ENCODE measurements at regions not wholly inside any gene's neighbourhood (a gene's known extent, or its start where the extent isn't known, plus 50 kb on each side); places are given as distances from the start of the nearest gene placed in this dataset.

- no peak for DNase-seq (ENCODE audit: low read depth)
Measured at GRCh38 chr10:111452153-111452552, 375.3 kb downstream of the ADRA2A start.

- DNase-seq (ENCODE audit: low read depth): no peak
Measured at GRCh38 chr10:111455776-111456426, 379.1 kb downstream of the ADRA2A start.

- no peak for DNase-seq (ENCODE audit: low read depth)
Measured at GRCh38 chr10:111458256-111458655, 381.4 kb downstream of the ADRA2A start.

- DNase-seq (ENCODE audit: low read depth): no peak
Measured at GRCh38 chr10:111459967-111460366, 383.1 kb downstream of the ADRA2A start.

- no peak for DNase-seq (ENCODE audit: low read depth)
Measured at GRCh38 chr10:111472445-111472844, 395.6 kb downstream of the ADRA2A start.

GRCh38 chr10:111473361-111473760, 396.5 kb downstream of the ADRA2A start:
- no peak for DNase-seq (ENCODE audit: low read depth)

- DNase-seq (ENCODE audit: low read depth): no peak
Measured at GRCh38 chr10:111474786-111475185, 398.0 kb downstream of the ADRA2A start.

- no peak for DNase-seq (ENCODE audit: low read depth)
Measured at GRCh38 chr10:111475720-111476119, 398.9 kb downstream of the ADRA2A start.

- no peak for DNase-seq (ENCODE audit: low read depth)
Measured at GRCh38 chr10:111478651-111479050, 401.8 kb downstream of the ADRA2A start.

GRCh38 chr10:111479966-111480365, 403.1 kb downstream of the ADRA2A start:
- DNase-seq (ENCODE audit: low read depth): no peak

GRCh38 chr10:111481261-111481826, 404.5 kb downstream of the ADRA2A start:
- no peak for DNase-seq (ENCODE audit: low read depth)

- DNase-seq (ENCODE audit: low read depth): no peak
Measured at GRCh38 chr10:111481866-111482265, 405.0 kb downstream of the ADRA2A start.

- no peak for DNase-seq (ENCODE audit: low read depth)
Measured at GRCh38 chr10:111482621-111483216, 405.9 kb downstream of the ADRA2A start.

GRCh38 chr10:111485767-111486166, 408.9 kb downstream of the ADRA2A start:
- DNase-seq (ENCODE audit: low read depth): no peak

- DNase-seq (ENCODE audit: low read depth): no peak
Measured at GRCh38 chr10:111486346-111486745, 409.5 kb downstream of the ADRA2A start.

- DNase-seq (ENCODE audit: low read depth): no peak
Measured at GRCh38 chr10:111488668-111489067, 411.8 kb downstream of the ADRA2A start.

GRCh38 chr10:111491154-111491553, 414.3 kb downstream of the ADRA2A start:
- no peak for DNase-seq (ENCODE audit: low read depth)

GRCh38 chr10:111493024-111493625, 416.3 kb downstream of the ADRA2A start:
- no peak for DNase-seq (ENCODE audit: low read depth)

- no peak for DNase-seq (ENCODE audit: low read depth)
Measured at GRCh38 chr10:111498560-111498959, 421.7 kb downstream of the ADRA2A start.

GRCh38 chr10:111504376-111504775, 427.5 kb downstream of the ADRA2A start:
- DNase-seq (ENCODE audit: low read depth): no peak

GRCh38 chr10:111506266-111507034, 429.6 kb downstream of the ADRA2A start:
- no peak for DNase-seq (ENCODE audit: low read depth)

GRCh38 chr10:111511751-111512150, 434.9 kb downstream of the ADRA2A start:
- no peak for DNase-seq (ENCODE audit: low read depth)

- DNase-seq (ENCODE audit: low read depth): no peak
Measured at GRCh38 chr10:111515264-111515663, 438.4 kb downstream of the ADRA2A start.
